ENCODE measurements at regions not wholly inside any gene's neighbourhood (a gene's known extent, or its start where the extent isn't known, plus 50 kb on each side); places are given as distances from the start of the nearest gene placed in this dataset.

GRCh38 chr2:41000906-41001305, 549.0 kb upstream of the SLC8A1 start:
- no peak for FAIRE-seq
- TF ChIP-seq CTCF (IDR thresholded peaks at IDR 0.05) = no peak
- Histone ChIP-seq H3K36me3 (no peaks in the 10 kb centered on the region), H3K4me1 (no peaks in the 10 kb centered on the region), H3K4me3 (no peak overlapping the region), H3K27me3 (no peaks in the 10 kb centered on the region), H3K9me3 (no peaks in the 10 kb centered on the region), H3K27ac (no peak overlapping the region)
- no peak for ATAC-seq
- WGBS, 2 donors = 22 to 36% methylated on average over 2 of the region's 2 CpGs
- intact Hi-C loops (cut with DNase I) = no loop called here
- DNase-seq = no peak

DNA sequence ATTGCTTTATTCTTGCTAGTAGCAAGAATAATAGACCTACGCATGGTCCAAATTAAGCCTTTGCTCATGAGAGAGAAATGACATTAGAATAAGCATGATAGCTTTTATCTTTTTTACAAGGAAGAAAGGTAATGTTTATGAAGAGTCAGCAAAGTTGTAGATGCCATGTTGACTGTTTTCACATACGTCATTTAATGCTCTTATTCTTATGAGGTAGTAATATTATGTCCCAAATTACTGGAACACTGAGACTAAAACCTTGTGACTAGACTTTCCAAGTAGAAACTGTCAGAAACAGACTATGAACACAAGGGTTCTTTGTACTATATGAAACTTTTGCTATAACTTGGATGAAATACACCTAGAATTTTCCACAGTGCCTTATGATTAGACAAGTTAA, 552.8 kb upstream of the SLC8A1 start:
- FAIRE-seq (no peak), ATAC-seq (no peak), DNase-seq (no peak)
- TF ChIP-seq CTCF (IDR thresholded peaks at IDR 0.05) = no peak
- H3K36me3 ChIP-seq = no peaks in the 10 kb centered on the region
- 64 to 78% methylated on average over 2 of the region's 2 CpGs for WGBS, 2 donors
- no peaks in the 10 kb centered on the region for H3K4me1 ChIP-seq
- peaks cover 0 to 2% (median 0%) of the 10 kb centered on the region in 4 donors for H3K9me3 ChIP-seq
- H3K27me3 ChIP-seq = no peaks in the 10 kb centered on the region
- intact Hi-C loops (cut with DNase I) = no loop called here
- H3K4me3 ChIP-seq = no peak overlapping the region
- H3K27ac ChIP-seq = no peak overlapping the region

DNA sequence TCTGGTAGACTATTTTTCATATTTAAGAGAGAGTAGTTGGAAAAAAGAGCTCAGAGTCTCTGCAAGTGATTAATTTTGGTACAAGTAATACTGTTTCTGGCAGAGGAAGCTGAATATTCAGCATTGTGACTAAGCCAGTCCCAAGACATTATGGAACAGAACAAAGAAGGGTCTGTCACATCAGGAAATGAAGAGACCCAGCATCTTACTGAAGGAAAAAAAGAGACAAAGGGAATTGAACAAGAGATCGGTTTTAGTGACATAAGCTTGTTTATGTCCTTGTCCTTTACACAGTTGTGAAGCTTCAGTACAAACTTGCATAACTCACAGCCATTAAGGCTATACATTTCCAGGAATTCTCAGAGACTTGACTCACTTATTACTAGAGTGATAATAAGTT, 568.5 kb upstream of the SLC8A1 start:
- TF ChIP-seq CTCF (IDR thresholded peaks at IDR 0.05) = no peak
- FAIRE-seq = no peak

DNA sequence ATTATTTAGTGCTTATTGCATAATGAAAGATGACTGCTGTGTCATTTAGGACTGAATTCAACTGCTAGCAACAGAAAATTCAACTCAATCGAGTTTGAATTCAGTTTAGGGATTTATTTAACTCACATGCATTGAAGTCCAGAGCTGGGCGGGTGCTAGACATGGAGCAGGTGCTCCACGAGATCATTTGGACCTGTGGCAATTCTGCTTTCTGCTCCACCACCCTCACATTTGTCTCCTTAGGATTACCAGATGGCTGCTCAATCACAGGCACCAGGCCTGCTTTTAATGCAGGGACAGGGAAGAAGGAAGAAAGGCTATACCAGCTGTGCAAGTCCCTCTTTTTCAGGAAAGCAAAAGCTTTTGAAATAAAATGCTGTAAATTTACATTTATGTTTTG, 572.9 kb upstream of the SLC8A1 start:
- no peaks in the 10 kb centered on the region for H3K36me3 ChIP-seq
- H3K9me3 ChIP-seq = no peaks in the 10 kb centered on the region
- ATAC-seq (no peak), FAIRE-seq (no peak), DNase-seq (no peak)
- WGBS, 2 donors = 48 to 53% methylated on average over 3 of the region's 3 CpGs
- H3K27me3 ChIP-seq = no peaks in the 10 kb centered on the region
- no peak overlapping the region for H3K4me3 ChIP-seq
- H3K4me1 ChIP-seq = no peaks in the 10 kb centered on the region
- intact Hi-C loops (cut with DNase I) = no loop called here
- no peak overlapping the region for H3K27ac ChIP-seq
- no peak for TF ChIP-seq CTCF (IDR thresholded peaks at IDR 0.05)

More for the DNA sequence above, 568.5 kb upstream of the SLC8A1 start:
- Histone ChIP-seq H3K36me3 (no peaks in the 10 kb centered on the region), H3K27ac (no peak overlapping the region), H3K4me3 (no peak overlapping the region), H3K9me3 (no peaks in the 10 kb centered on the region), H3K27me3 (no peaks in the 10 kb centered on the region), H3K4me1 (no peaks in the 10 kb centered on the region)
- WGBS, 2 donors = 33 to 73% methylated on average over 1 of the region's 1 CpG
- ATAC-seq (no peak), DNase-seq (no peak)
- intact Hi-C loops (cut with DNase I) = no loop called here

DNA sequence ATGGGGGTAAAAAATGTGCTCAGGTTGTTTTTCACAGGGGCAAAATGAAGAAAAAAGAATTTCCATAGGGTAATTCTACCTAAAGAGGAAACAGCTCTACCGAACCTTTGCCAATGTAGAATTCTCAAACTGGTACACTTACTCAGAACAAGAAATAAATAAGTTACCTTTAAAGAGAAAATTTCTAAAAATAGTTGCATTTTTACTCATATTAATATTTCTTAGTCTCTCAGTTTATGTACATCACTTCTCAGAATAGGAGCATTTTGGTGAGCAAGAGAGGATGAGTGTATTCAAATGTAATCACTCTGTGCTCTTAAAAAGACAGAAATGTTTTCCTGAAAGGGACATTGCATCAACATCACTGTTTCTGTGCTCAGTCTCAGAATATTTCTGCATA, 574.7 kb upstream of the SLC8A1 start:
- no peaks in the 10 kb centered on the region for H3K4me1 ChIP-seq
- TF ChIP-seq CTCF (IDR thresholded peaks at IDR 0.05) = no peak
- 60 to 83% methylated on average over 1 of the region's 1 CpG for WGBS, 2 donors
- H3K4me3 ChIP-seq = no peak overlapping the region
- no peak for FAIRE-seq
- no peaks in the 10 kb centered on the region for H3K36me3 ChIP-seq
- DNase-seq = no peak
- H3K9me3 ChIP-seq = no peaks in the 10 kb centered on the region
- intact Hi-C loops (cut with DNase I) = no loop called here
- no peak overlapping the region for H3K27ac ChIP-seq
- H3K27me3 ChIP-seq = no peaks in the 10 kb centered on the region
- ATAC-seq = no peak

All from pancreas (tissue), 10 donors.